GM19324 (cell line): ENCODE measurements at regions not wholly inside any gene's neighbourhood (a gene's known extent, or its start where the extent isn't known, plus 50 kb on each side); places are given as distances from the start of the nearest gene placed in this dataset.

Source experiments
- ATAC-seq: cut with Tn5 transposase; IDR thresholded peaks from one replicate; pipeline ENCODE4 v1.9.1; 2021; ENCODE audit warnings: mild to moderate bottlenecking, moderate library complexity; ENCODE audit not compliant: unreplicated experiment, low FRiP score

DNA sequence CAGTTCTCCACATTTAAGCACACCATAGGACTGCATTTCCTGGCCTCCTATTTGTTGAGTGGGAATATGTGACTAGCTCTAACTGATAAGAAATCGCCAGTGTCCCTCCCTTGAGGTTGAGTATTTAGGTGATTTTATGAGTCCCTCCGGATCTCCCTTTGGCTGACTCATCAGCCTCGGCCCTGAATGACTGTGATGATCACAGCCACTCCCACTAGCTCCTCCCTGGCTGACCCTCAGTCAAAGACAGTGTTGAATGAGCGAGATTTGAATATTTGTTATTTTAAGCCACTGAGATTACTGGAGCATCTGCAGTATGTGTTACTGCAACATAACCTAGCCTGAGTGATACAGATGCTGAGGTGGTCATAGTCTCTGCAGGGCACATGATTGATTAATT, 515.3 kb downstream of the EPHB1 start:
- ATAC-seq, result peak; percentile 64

GRCh38 chr3:135311699-135312098, 516.6 kb downstream of the EPHB1 start:
- peak; percentile 44 for ATAC-seq

- no peak for ATAC-seq
Measured at GRCh38 chr3:135314237-135314636, 519.2 kb downstream of the EPHB1 start.

- ATAC-seq, result no peak
Measured at GRCh38 chr3:135324301-135324700, 529.2 kb downstream of the EPHB1 start.

DNA sequence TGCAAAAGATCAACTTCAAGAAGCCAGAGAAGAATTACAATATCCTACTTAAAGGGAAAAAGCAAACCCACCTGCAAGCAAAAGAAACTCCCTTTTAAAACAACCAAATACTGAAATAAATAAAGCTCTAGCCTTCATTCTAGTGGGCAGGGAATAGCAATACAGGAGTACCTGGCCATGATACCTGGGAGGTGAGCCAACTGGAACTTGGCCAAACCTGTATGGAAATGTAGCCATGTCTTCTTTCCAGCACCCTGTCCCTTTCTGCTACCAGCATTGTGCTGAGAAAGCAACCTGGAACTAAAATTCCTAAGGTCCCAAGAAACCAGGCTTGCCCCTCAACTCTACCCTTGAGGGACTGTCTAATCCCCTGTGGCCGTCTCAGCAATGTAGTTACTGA, 530.0 kb downstream of the EPHB1 start:
- no peak for ATAC-seq

GRCh38 chr3:135325726-135326235, 530.7 kb downstream of the EPHB1 start:
- ATAC-seq, result no peak

DNA sequence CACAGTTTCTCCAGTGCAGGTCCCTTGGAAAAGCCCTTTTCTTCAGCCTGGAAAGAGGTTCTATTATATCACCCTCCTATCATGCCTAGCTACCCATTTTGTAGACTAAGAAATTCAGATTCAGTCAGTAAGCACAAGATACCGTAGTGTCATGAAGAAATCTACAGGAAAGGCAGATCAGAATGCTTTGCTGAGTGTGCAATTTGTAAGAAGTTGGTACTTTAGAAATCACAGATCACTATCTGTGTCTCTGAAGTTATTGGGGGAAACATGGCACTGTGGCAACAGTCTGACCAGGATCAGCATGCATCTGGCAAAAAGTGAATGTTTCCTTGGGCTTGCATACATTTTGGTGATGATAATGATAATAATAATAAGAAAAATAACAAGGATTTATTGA, 531.8 kb downstream of the EPHB1 start:
- ATAC-seq, result no peak

- no peak for ATAC-seq
Measured at GRCh38 chr3:135328036-135328435, 533.0 kb downstream of the EPHB1 start.

- ATAC-seq, result no peak
Measured at GRCh38 chr3:135329479-135329878, 534.4 kb downstream of the EPHB1 start.

- ATAC-seq, result no peak
Measured at GRCh38 chr3:135337192-135337591, 542.1 kb downstream of the EPHB1 start.

- ATAC-seq, result no peak
Measured at GRCh38 chr3:135348690-135349089, 553.6 kb downstream of the EPHB1 start.

DNA sequence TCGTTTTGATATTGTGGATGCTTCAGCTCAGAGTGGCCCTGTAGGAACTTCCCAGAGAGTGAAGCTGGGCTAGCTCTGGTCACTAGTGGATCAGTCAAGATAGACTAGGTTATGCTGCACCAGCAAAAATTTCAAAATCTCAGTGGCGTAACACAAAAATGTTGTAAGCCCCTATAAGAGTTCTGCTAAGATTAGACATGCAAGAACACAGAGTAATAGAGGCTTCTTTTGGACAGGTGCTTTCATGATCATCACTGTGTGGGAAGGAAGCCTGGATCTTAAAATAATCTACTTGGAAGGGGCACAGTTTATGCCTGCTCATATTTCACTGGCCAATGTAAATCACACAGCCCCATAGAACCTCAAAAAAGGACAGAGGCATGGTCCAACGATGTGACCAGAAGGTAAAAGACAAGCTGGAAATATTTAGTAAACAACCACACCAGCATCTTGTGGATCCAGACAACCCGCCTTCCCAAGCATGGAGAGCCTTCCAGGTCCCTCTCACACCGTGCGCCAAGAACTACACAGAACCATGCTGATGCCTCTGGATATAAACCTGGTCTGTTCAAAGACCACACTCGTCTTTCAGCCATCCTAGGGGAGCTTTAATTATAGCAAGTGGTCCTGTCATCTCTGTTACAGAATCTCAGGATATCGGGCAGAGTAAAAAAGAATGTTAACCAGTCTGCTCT, 554.3 kb downstream of the EPHB1 start:
- no peak for ATAC-seq

DNA sequence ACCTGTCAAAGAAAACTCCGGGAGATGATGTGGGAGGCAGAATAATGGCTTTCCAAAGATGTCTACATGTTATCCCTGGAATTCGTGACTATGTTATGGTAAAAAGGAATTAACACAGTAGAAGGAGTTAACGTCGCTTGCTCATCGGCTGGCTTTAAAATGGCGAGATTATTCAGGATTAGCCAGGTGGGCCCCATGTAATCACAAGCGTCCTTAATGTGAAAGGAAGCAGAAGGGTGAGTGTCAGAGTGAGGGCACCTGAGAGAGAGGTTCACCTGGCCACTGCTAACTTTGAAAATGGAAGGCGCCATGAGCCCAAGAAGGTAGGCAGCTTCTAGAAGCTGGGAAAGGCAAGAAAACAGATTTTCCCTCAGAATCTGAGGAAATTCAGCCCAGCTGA, 557.2 kb downstream of the EPHB1 start:
- no peak for ATAC-seq

DNA sequence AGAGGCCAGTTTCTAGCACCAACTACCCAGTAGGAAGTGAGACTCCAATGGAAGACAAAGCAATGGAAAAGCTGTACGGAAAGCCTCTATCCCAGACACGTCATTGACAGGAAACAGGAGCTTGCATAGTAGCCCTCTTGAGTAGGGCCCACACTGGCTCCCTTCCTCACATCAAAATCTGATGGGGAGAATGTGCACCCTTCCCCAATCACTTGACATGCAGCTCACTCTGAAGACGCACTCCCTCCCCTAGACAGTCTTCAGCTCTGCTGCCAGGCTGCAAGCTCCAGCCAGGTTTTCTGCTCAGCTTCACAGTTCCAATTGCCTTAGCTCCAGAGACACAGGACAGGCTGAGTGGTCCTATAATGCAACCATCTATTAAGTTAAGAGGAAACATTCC, 567.8 kb downstream of the EPHB1 start:
- ATAC-seq, result no peak

- no peak for ATAC-seq
Measured at GRCh38 chr3:135364676-135365075, 569.6 kb downstream of the EPHB1 start.

GRCh38 chr3:135366816-135367215, 571.8 kb downstream of the EPHB1 start:
- ATAC-seq, result no peak

GRCh38 chr3:135368316-135368715, 573.3 kb downstream of the EPHB1 start:
- no peak for ATAC-seq

DNA sequence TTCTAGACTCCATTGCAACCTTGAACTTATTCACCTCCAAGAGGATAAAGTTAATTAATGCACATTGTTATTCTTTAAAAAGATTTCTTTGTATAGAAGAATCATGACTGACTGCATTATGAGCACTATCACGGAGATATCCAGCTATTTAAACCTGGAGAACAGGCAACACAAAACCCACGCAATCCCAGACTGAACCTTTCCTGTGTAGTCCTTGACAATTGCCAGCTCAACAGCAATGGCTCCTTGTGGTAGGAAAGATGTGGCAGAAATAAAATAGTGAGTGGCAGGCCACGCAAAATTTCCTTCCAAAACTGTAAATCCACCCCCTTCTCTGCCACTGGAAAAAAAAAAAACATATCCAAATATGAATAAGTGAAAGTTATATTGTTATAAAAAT, 573.7 kb downstream of the EPHB1 start:
- no peak for ATAC-seq

DNA sequence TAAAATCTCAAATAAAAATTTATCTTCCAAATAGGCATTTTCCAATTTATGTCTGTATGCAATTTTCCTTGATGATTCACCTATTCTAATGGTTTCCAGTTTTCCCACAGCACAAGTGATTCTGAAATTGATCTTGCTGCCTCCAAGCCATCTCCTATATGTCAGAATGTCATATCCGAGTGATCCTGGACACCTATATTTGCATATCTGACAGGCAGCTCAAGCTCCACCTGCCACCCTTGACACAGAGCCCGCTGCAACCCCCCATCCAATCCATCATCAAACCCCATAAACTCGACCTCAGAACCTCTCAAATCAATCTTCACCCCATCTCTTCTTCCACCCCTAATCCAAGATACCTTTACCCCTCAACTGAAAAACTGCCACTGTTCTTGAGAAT, 579.5 kb downstream of the EPHB1 start:
- no peak for ATAC-seq

DNA sequence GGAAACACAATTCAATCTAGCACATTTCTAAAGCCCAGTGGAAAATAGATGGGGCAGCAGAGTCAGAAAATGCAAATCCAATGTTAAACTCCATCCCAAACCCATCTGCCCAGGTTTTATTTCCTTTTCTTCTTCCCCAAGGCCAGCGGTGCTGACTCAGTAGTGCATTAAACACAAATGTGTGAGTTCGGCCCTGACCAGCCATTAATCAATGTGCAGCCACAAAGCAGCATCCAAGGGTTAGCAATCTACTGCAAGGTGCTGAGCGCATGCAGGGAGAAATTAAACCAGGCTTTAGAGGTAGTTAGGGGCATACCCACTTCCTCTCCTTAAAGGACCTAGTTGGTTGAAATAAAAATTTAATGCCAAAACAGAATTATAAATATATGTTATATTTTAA, 583.3 kb upstream of the PPP2R3A start:
- ATAC-seq, result no peak

DNA sequence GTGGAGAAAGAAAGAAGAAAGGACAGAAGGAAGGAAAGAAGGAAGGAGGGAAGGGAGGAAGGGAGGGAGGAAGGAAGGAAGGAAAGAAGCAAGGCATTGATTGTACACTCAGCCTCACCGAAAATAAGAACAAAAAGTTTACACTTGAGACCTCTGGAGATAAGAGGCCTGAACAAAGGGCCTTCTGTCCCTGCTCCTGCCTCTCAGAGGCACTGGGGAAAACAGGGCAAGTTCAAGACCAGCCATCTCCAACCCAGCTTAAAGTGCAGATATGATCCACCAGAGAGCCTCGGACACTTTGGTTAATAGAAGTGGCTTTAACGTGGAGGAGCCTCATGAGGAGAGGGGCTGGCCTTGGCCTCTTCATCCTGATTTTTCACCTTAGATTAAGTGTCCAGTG, 582.9 kb upstream of the PPP2R3A start:
- no peak for ATAC-seq

GRCh38 chr3:135383301-135383700, 582.2 kb upstream of the PPP2R3A start:
- ATAC-seq, result no peak

GRCh38 chr3:135392151-135392550, 573.4 kb upstream of the PPP2R3A start:
- no peak for ATAC-seq
